Loucy (cell line): ENCODE measurements at regions not wholly inside any gene's neighbourhood (a gene's known extent, or its start where the extent isn't known, plus 50 kb on each side); places are given as distances from the start of the nearest gene placed in this dataset.

Experiments used
- H2AFZ ChIP-seq: fragments of 200-600 bp; sonication (generic); 2 replicates; pipeline ENCODE4 v1.6.0; 2016; ENCODE audit warnings: antibody characterized with exemption, mild to moderate bottlenecking, low read length, moderate library complexity
- H3F3A ChIP-seq: fragments of 200-600 bp; 2 replicates; pipeline ENCODE4 v1.6.0; 2016; ENCODE audit warnings: antibody characterized with exemption, low read depth, mild to moderate bottlenecking
- H3K27me3 ChIP-seq: fragments of 200-600 bp; sonication (generic); 2 replicates; pipeline ENCODE4 v1.6.1; 2014; ENCODE audit warnings: low read length, mild to moderate bottlenecking; ENCODE audit not compliant: insufficient read depth, poor library complexity, severe bottlenecking
- H3K36me3 ChIP-seq: fragments of 200-600 bp; sonication (generic); 2 replicates; pipeline ENCODE4 v1.6.1; 2016; ENCODE audit warnings: low read length; ENCODE audit not compliant: insufficient read depth
- H3K4me1 ChIP-seq: fragments of 200-600 bp; sonication (generic); 2 replicates; pipeline ENCODE4 v1.5.1; 2014; ENCODE audit warnings: low read length, mild to moderate bottlenecking; ENCODE audit not compliant: insufficient read depth, poor library complexity, severe bottlenecking
- H3K4me2 ChIP-seq: fragments of 200-600 bp; sonication (generic); 2 replicates; pipeline ENCODE4 v1.6.0; 2014; ENCODE audit warnings: antibody characterized with exemption, low read length, low read depth, mild to moderate bottlenecking; ENCODE audit not compliant: poor library complexity, severe bottlenecking
- H3K4me3 ChIP-seq: fragments of 200-600 bp; sonication (generic); 2 replicates; pipeline ENCODE4 v1.5.1; 2014; ENCODE audit warnings: low read length, mild to moderate bottlenecking, mixed read lengths; ENCODE audit not compliant: poor library complexity, severe bottlenecking
- H3K79me2 ChIP-seq: fragments of 200-600 bp; sonication (generic); 2 replicates; pipeline ENCODE4 v1.6.1; 2014; ENCODE audit warnings: low read length; ENCODE audit not compliant: insufficient read depth
- H3K9ac ChIP-seq: fragments of 200-600 bp; sonication (generic); 2 replicates; pipeline ENCODE4 v1.6.0; 2014; ENCODE audit warnings: mild to moderate bottlenecking, low read depth, low read length, moderate library complexity; ENCODE audit not compliant: poor library complexity, severe bottlenecking
- H3K9me2 ChIP-seq: fragments of 200-600 bp; sonication (generic); replicated peaks from 2 replicates; pipeline ENCODE4 v1.6.1; 2016; ENCODE audit warnings: low read depth, low read length, mixed read lengths
- H3K9me3 ChIP-seq: fragments of 200-600 bp; sonication (generic); 2 replicates; pipeline ENCODE4 v1.6.1; 2014; ENCODE audit warnings: mild to moderate bottlenecking, antibody characterized with exemption, low read length, low read depth; ENCODE audit not compliant: insufficient read depth
- H4K20me1 ChIP-seq: fragments of 200-600 bp; sonication (generic); 2 replicates; pipeline ENCODE4 v1.6.0; 2014; ENCODE audit warnings: antibody characterized with exemption, low read length, mild to moderate bottlenecking; ENCODE audit not compliant: insufficient read depth, poor library complexity, severe bottlenecking
- CTCF ChIP-seq: fragments of 200-600 bp; sonication (generic); conservative IDR thresholded peaks from 2 replicates; pipeline ENCODE4 v1.5.1; 2014; ENCODE audit warnings: mild to moderate bottlenecking, antibody characterized with exemption, low read length
- EZH2phosphoT487 ChIP-seq: fragments of 200-600 bp; IDR thresholded peaks from 2 replicates; pipeline ENCODE4 v1.6.1; 2018; ENCODE audit warnings: antibody characterized with exemption, mild to moderate bottlenecking, moderate library complexity, borderline replicate concordance

DNA sequence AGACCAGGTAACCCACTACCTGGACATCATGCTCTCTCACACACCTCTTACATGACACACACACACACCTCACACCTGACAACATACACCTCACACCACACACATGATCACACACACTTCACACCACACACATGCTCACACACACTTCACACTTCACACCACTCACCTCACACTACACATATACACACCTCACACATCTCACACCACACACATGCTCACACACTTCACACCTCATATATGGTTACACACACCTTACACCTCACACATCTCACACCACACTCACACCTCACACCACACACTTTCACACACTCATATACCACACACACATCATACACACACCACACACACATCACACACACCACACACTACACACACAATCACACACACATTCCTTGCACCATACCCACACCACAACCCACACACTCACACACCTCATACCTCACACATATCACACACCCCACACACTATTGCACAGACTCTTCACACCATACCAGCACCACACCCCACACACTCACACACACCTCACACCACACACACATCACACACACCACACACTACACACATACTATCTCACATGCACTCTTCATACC is 98.1 kb upstream of the PIEZO2 start:
- TF ChIP-seq CTCF (no peak), EZH2phosphoT487 (no peak)
- H3K4me3 ChIP-seq: no peak overlapping the region
- H3K4me2 ChIP-seq: no peak overlapping the region
- no peaks in the 10 kb centered on the region for H3F3A ChIP-seq
- H3K9me2 ChIP-seq: no peaks in the 10 kb centered on the region
- H4K20me1 ChIP-seq: no peaks in the 10 kb centered on the region
- no peak overlapping the region for H2AFZ ChIP-seq
- no peaks in the 10 kb centered on the region for H3K4me1 ChIP-seq
- H3K27me3 ChIP-seq: no peaks in the 10 kb centered on the region
- no peaks in the 10 kb centered on the region for H3K36me3 ChIP-seq
- no peak overlapping the region for H3K9ac ChIP-seq
- H3K9me3 ChIP-seq: no peaks in the 10 kb centered on the region; the same call in 1 of the 2 replicates
- no peaks in the 10 kb centered on the region for H3K79me2 ChIP-seq

GRCh38 chr18:11246495-11247300 is 97.3 kb upstream of the PIEZO2 start:
- Histone ChIP-seq H3F3A (no peaks in the 10 kb centered on the region), H3K4me3 (no peak overlapping the region), H3K79me2 (no peaks in the 10 kb centered on the region), H4K20me1 (no peaks in the 10 kb centered on the region), H3K9me2 (no peaks in the 10 kb centered on the region), H3K4me1 (no peaks in the 10 kb centered on the region), H3K36me3 (no peaks in the 10 kb centered on the region), H3K4me2 (no peak overlapping the region), H2AFZ (no peak overlapping the region), H3K9me3 (no peaks in the 10 kb centered on the region; the same call in 1 of the 2 replicates), H3K27me3 (no peaks in the 10 kb centered on the region), H3K9ac (no peak overlapping the region)
- TF ChIP-seq CTCF (no peak), EZH2phosphoT487 (no peak)

DNA sequence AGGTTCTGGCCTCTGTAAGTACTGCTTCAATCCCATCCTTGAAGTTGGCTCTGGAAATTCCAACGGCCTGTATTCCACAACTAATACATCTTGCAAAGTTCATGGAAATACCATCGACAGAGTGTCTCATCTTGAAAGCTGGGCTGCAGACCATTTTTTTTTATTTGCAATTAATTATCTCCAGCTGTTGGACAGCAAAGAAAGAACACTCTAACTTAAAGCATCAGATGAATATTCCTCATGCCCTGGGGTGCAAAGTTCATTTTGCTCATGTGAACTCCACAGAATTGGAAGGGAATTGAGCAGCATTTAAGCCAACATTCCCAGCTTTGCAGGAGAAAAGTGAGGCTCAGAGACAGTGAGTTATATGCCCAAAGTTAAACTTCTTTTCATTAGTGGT is 96.5 kb upstream of the PIEZO2 start:
- no peak for TF ChIP-seq CTCF
- no peak for TF ChIP-seq EZH2phosphoT487
- H3K4me3 ChIP-seq: no peak overlapping the region
- H3K9me3 ChIP-seq: no peaks in the 10 kb centered on the region; the same call in 1 of the 2 replicates
- no peaks in the 10 kb centered on the region for H3K36me3 ChIP-seq
- H3K4me1 ChIP-seq: no peaks in the 10 kb centered on the region
- H3K4me2 ChIP-seq: no peak overlapping the region
- H3F3A ChIP-seq: no peaks in the 10 kb centered on the region
- no peaks in the 10 kb centered on the region for H3K9me2 ChIP-seq
- H3K79me2 ChIP-seq: no peaks in the 10 kb centered on the region
- H3K9ac ChIP-seq: no peak overlapping the region
- H3K27me3 ChIP-seq: no peaks in the 10 kb centered on the region
- no peaks in the 10 kb centered on the region for H4K20me1 ChIP-seq
- no peak overlapping the region for H2AFZ ChIP-seq
